GM23338 (cell line): ENCODE measurements at regions not wholly inside any gene's neighbourhood (a gene's known extent, or its start where the extent isn't known, plus 50 kb on each side); places are given as distances from the start of the nearest gene placed in this dataset.

ENCODE experiments used
- ATAC-seq: fragments of 200-7000 bp; cut with Tn5 transposase; 3 replicates; pipeline ENCODE4 v1.9.1; 2020
- DNase-seq: peaks from one replicate; pipeline ENCODE4 v3.0.0-alpha.2; 2015; ENCODE audit warnings: low spot score
- H2AFZ ChIP-seq: fragments of 200-600 bp; sonication (generic); 2 replicates; pipeline ENCODE4 v1.8.0; 2016; ENCODE audit warnings: antibody characterized with exemption, mild to moderate bottlenecking, moderate library complexity
- H3F3A ChIP-seq: fragments of 200-600 bp; sonication (generic); replicated peaks from 2 replicates; pipeline ENCODE4 v1.8.0; 2017; ENCODE audit warnings: antibody characterized with exemption, mixed run types, low read depth
- H3K27ac ChIP-seq: fragments of 200-600 bp; sonication (generic); 2 replicates; pipeline ENCODE4 v1.6.1; 2016; ENCODE audit warnings: low read depth
- H3K27me3 ChIP-seq: fragments of 200-600 bp; sonication (generic); 2 replicates; pipeline ENCODE4 v1.8.0; 2016; ENCODE audit warnings: mild to moderate bottlenecking, mixed run types, moderate library complexity; ENCODE audit not compliant: insufficient read depth
- H3K36me3 ChIP-seq: fragments of 200-600 bp; sonication (generic); 2 replicates; pipeline ENCODE4 v1.8.0; 2016; ENCODE audit warnings: mild to moderate bottlenecking; ENCODE audit not compliant: insufficient read depth
- H3K4me1 ChIP-seq: fragments of 200-600 bp; sonication (generic); 2 replicates; pipeline ENCODE4 v1.8.0; 2016; ENCODE audit warnings: mild to moderate bottlenecking, moderate library complexity; ENCODE audit not compliant: insufficient read depth
- H3K4me2 ChIP-seq: fragments of 200-600 bp; sonication (generic); 2 replicates; pipeline ENCODE4 v1.7.1; 2017; ENCODE audit warnings: mixed run types
- H3K4me3 ChIP-seq: fragments of 200-600 bp; sonication (generic); 2 replicates; pipeline ENCODE4 v1.6.1; 2016; ENCODE audit warnings: mixed run types
- H3K79me2 ChIP-seq: fragments of 200-600 bp; sonication (generic); replicated peaks from 2 replicates; pipeline ENCODE4 v1.8.0; 2017; ENCODE audit warnings: mild to moderate bottlenecking; ENCODE audit not compliant: insufficient read depth
- H3K9me2 ChIP-seq: fragments of 200-600 bp; sonication (generic); 2 replicates; pipeline ENCODE4 v1.8.0; 2017; ENCODE audit not compliant: insufficient read depth
- H4K20me1 ChIP-seq: fragments of 200-600 bp; sonication (generic); replicated peaks from 2 replicates; pipeline ENCODE4 v1.8.0; 2017; ENCODE audit warnings: mild to moderate bottlenecking; ENCODE audit not compliant: insufficient read depth
- H3K27ac Mint-ChIP-seq: 2 replicates; pipeline ENCODE4 v1.8.0; 2020; ENCODE audit warnings: inconsistent platforms, mild to moderate bottlenecking, moderate library complexity, mixed read lengths
- H3K27me3 Mint-ChIP-seq: 3 replicates; pipeline ENCODE4 v1.8.0; 2022; ENCODE audit warnings: low read depth, mild to moderate bottlenecking, moderate library complexity, mixed read lengths, inconsistent platforms; ENCODE audit not compliant: insufficient read depth, poor library complexity
- H3K36me3 Mint-ChIP-seq: 3 replicates; pipeline ENCODE4 v1.8.0; 2021; ENCODE audit warnings: low read depth, mild to moderate bottlenecking, inconsistent platforms, moderate library complexity, mixed read lengths
- H3K4me1 Mint-ChIP-seq: 3 replicates; pipeline ENCODE4 v1.8.0; 2020; ENCODE audit warnings: mild to moderate bottlenecking, inconsistent platforms, mixed read lengths
- H3K4me3 Mint-ChIP-seq: 3 replicates; pipeline ENCODE4 v1.8.0; 2021; ENCODE audit warnings: moderate library complexity, mild to moderate bottlenecking, inconsistent platforms, mixed read lengths
- H3K9me3 Mint-ChIP-seq: 3 replicates; pipeline ENCODE4 v1.8.0; 2020; ENCODE audit warnings: moderate library complexity, mild to moderate bottlenecking, inconsistent platforms, mixed read lengths
- CREB1 ChIP-seq: fragments of 250-450 bp; sonication (Bioruptor Pico); IDR thresholded peaks from 2 replicates; pipeline ENCODE4 v1.5.0; 2020; ENCODE audit warnings: low read depth, mild to moderate bottlenecking, moderate library complexity
- CTCF ChIP-seq, 2 experiments: fragments of 200-600 bp in 1 of 2; sonication (generic) in 1 of 2; conservative IDR thresholded peaks; 2 replicates each; pipeline versions ENCODE4 v1.5.1 to v1.6.1; 2016 to 2017; ENCODE audit warnings: antibody characterized with exemption in 2 of 2, low read depth in 2 of 2, mild to moderate bottlenecking in 2 of 2, moderate library complexity in 1 of 2
- ETS1 ChIP-seq: IDR thresholded peaks from 2 replicates; pipeline ENCODE4 v1.6.1; 2016; ENCODE audit warnings: antibody characterized with exemption
- EZH2 ChIP-seq: fragments of 200-600 bp; sonication (generic); IDR thresholded peaks from one replicate; pipeline ENCODE4 v1.8.0; 2017; ENCODE audit warnings: antibody characterized with exemption, mild to moderate bottlenecking, low read depth; ENCODE audit not compliant: unreplicated experiment
- EZH2phosphoT487 ChIP-seq: fragments of 200-600 bp; sonication (generic); IDR thresholded peaks from one replicate; pipeline ENCODE4 v1.8.1; 2018; ENCODE audit warnings: antibody characterized with exemption; ENCODE audit not compliant: unreplicated experiment
- JUNB ChIP-seq: IDR thresholded peaks from one replicate; pipeline ENCODE4 v1.6.1; 2016; ENCODE audit warnings: antibody characterized with exemption; ENCODE audit not compliant: unreplicated experiment
- NANOG ChIP-seq: IDR thresholded peaks from 2 replicates; pipeline ENCODE4 v1.6.1; 2016; ENCODE audit warnings: antibody characterized with exemption, borderline replicate concordance
- POLR2AphosphoS5 ChIP-seq: IDR thresholded peaks from 2 replicates; pipeline ENCODE4 v1.6.1; 2016; ENCODE audit warnings: antibody characterized with exemption, low read depth
- REST ChIP-seq: IDR thresholded peaks from one replicate; pipeline ENCODE4 v1.6.1; 2018; ENCODE audit warnings: antibody characterized with exemption; ENCODE audit not compliant: unreplicated experiment
- STAT1 ChIP-seq: IDR thresholded peaks from one replicate; pipeline ENCODE4 v1.6.1; 2016; ENCODE audit warnings: antibody characterized with exemption; ENCODE audit not compliant: unreplicated experiment
- ZNF114 ChIP-seq: fragments of 250-450 bp; sonication (Bioruptor Pico); IDR thresholded peaks from 2 replicates; pipeline ENCODE4 v1.5.0; 2020; ENCODE audit warnings: mild to moderate bottlenecking, moderate library complexity
- ZNF331 ChIP-seq: fragments of 250-450 bp; sonication (Bioruptor Pico); IDR thresholded peaks from 2 replicates; pipeline ENCODE4 v1.5.0; 2020; ENCODE audit warnings: low read depth, mild to moderate bottlenecking, moderate library complexity
- ZNF462 ChIP-seq: fragments of 250-450 bp; sonication (Bioruptor Pico); IDR thresholded peaks from 2 replicates; pipeline ENCODE4 v1.5.0; 2020; ENCODE audit warnings: mild to moderate bottlenecking, moderate library complexity

- H4K20me1 ChIP-seq, result no peaks in the 10 kb centered on the region
- no peak for ATAC-seq
- H3K27me3 ChIP-seq, result no peaks in the 10 kb centered on the region
- no peaks in the 10 kb centered on the region for H3K79me2 ChIP-seq
- no peak overlapping the region for H3K27ac Mint-ChIP-seq
- H3K4me3 ChIP-seq, result no peak overlapping the region
- H3K4me3 Mint-ChIP-seq, result no peak overlapping the region
- TF ChIP-seq NANOG (no peak), STAT1 (no peak), REST (no peak), EZH2 (no peak), CTCF (conservative IDR thresholded peaks at IDR 0.05; ENCODE audit: low read depth in 2 of 2) (no peak), JUNB (no peak), ETS1 (no peak), ZNF331 (CRISPR knock-in tag) (no peak), POLR2AphosphoS5 (no peak), ZNF462 (no peak), CREB1 (CRISPR knock-in tag) (no peak), ZNF114 (CRISPR knock-in tag) (no peak), EZH2phosphoT487 (no peak)
- H3K4me1 ChIP-seq, result no peaks in the 10 kb centered on the region
- H3K4me2 ChIP-seq, result no peak overlapping the region
- H3K9me2 ChIP-seq, result no peaks in the 10 kb centered on the region
- peaks cover 3% of the 10 kb centered on the region; the same call in 2 of the 3 replicates for H3K4me1 Mint-ChIP-seq
- H3K9me3 Mint-ChIP-seq, result no peaks in the 10 kb centered on the region
- no peak overlapping the region for H2AFZ ChIP-seq
- H3K36me3 Mint-ChIP-seq, result no peaks in the 10 kb centered on the region
- H3K36me3 ChIP-seq, result no peaks in the 10 kb centered on the region
- H3K27me3 Mint-ChIP-seq, result no peaks in the 10 kb centered on the region
- no peak overlapping the region for H3K27ac ChIP-seq
- DNase-seq, result no peak
- H3F3A ChIP-seq, result no peaks in the 10 kb centered on the region
Observed at GRCh38 chr9:25556540-25556939, 121.7 kb downstream of the TUSC1 start.
